ENCODE measurements at regions not wholly inside any gene's neighbourhood (a gene's known extent, or its start where the extent isn't known, plus 50 kb on each side); places are given as distances from the start of the nearest gene placed in this dataset.

- no peak for TF ChIP-seq TAF1 (IDR thresholded peaks at IDR 0.05; ENCODE audit: low read depth, low read length)
- no peak for TF ChIP-seq POLR2AphosphoS5 (IDR thresholded peaks at IDR 0.05; ENCODE audit: low read depth, low read length)
- no peak for TF ChIP-seq POLR2A (IDR thresholded peaks at IDR 0.05; ENCODE audit: low read depth, low read length)
- no peak for TF ChIP-seq SPI1 (IDR thresholded peaks at IDR 0.05; ENCODE audit: low read depth, low read length)
Measured at GRCh38 chr2:129074298-129074920, 755.7 kb upstream of the HS6ST1 start.
